K562 (cell line): ENCODE measurements at regions not wholly inside any gene's neighbourhood (a gene's known extent, or its start where the extent isn't known, plus 50 kb on each side); places are given as distances from the start of the nearest gene placed in this dataset.

Experiments
- CTBP1 ChIP-seq: fragments of 450-650 bp; IDR thresholded peaks from 2 replicates; pipeline ENCODE4 v1.6.1; 2016; ENCODE audit warnings: borderline replicate concordance
- CTCF ChIP-seq, 3 experiments: IDR thresholded peaks in 2 of 3; conservative IDR thresholded peaks in 1 of 3; 2 replicates each; pipeline ENCODE4 v1.5.1; 2011 to 2012; ENCODE audit warnings: low read length in 3 of 3, mild to moderate bottlenecking in 3 of 3, control low read depth in 2 of 3, improper control_type of control experiment in 1 of 3, inconsistent platforms in 1 of 3, low read depth in 1 of 3, mixed read lengths in 1 of 3, moderate library complexity in 1 of 3; ENCODE audit not compliant: insufficient read depth in 2 of 3
- DLX4 ChIP-seq: fragments of 250-450 bp; sonication (Bioruptor Pico); IDR thresholded peaks from 2 replicates; pipeline ENCODE4 v1.6.1; 2021; ENCODE audit warnings: mild to moderate bottlenecking
- HIVEP1 ChIP-seq: fragments of 250-450 bp; sonication (Bioruptor Pico); IDR thresholded peaks from 2 replicates; pipeline ENCODE4 v1.4.0; 2020; ENCODE audit warnings: mild to moderate bottlenecking
- MCM3 ChIP-seq: fragments of 450-650 bp; IDR thresholded peaks from 2 replicates; pipeline ENCODE4 v1.6.1; 2016
- PHB2 ChIP-seq: fragments of 450-650 bp; IDR thresholded peaks from 2 replicates; pipeline ENCODE4 v1.6.1; 2017; ENCODE audit warnings: low read depth
- POLR2G ChIP-seq: fragments of 200-400 bp; formaldehyde crosslinking; IDR thresholded peaks from 2 replicates; pipeline ENCODE4 v1.6.1; 2017; ENCODE audit warnings: low read depth, mild to moderate bottlenecking, antibody characterized with exemption, low read length, moderate library complexity
- STAG1 ChIP-seq: sonication (generic); formaldehyde crosslinking; IDR thresholded peaks from 2 replicates; pipeline ENCODE4 v1.5.0; 2020; ENCODE audit warnings: missing genetic modification reagents, borderline replicate concordance
- TBP ChIP-seq: optimal IDR thresholded peaks from 2 replicates; pipeline ENCODE3; 2011; ENCODE audit warnings: low read depth, low read length, improper control_type of control experiment
- TCFL5 ChIP-seq: fragments of 250-450 bp; sonication (Bioruptor Pico); conservative IDR thresholded peaks from 2 replicates; pipeline ENCODE4 v1.6.1; 2021; ENCODE audit warnings: mild to moderate bottlenecking, moderate library complexity, matching md5 sums
- ZEB2 ChIP-seq: fragments of 450-650 bp; IDR thresholded peaks from 2 replicates; pipeline ENCODE4 v1.6.1; 2016
- ZNF24 ChIP-seq: fragments of 450-650 bp; IDR thresholded peaks from 2 replicates; pipeline ENCODE4 v1.6.1; 2016
- ZNF436 ChIP-seq: fragments of 250-450, 450-650 bp; sonication (Bioruptor Pico); formaldehyde crosslinking; IDR thresholded peaks from 2 replicates; pipeline ENCODE4 v1.7.0; 2020; ENCODE audit warnings: mild to moderate bottlenecking

- TF ChIP-seq CTCF (IDR thresholded peaks at IDR 0.05 in 2 of 3, conservative IDR thresholded peaks at IDR 0.05 in 1 of 3; ENCODE audit: insufficient read depth in 2 of 3, low read depth in 1 of 3, low read length in 3 of 3) (no peak), ZNF24 (no peak), TCFL5 (CRISPR knock-in tag) (no peak), ZNF436 (CRISPR knock-in tag) (no peak), DLX4 (CRISPR knock-in tag) (no peak), CTBP1 (no peak), POLR2G (no peak), ZEB2 (no peak), PHB2 (no peak), MCM3 (no peak), STAG1 (CRISPR knock-in tag) (no peak), HIVEP1 (no peak), TBP (no peak)
These were observed 88.7 kb downstream of the SAMD9 start for GRCh38 chr7:93029056-93029455.
